HL-60 (cell line): ENCODE measurements at regions not wholly inside any gene's neighbourhood (a gene's known extent, or its start where the extent isn't known, plus 50 kb on each side); places are given as distances from the start of the nearest gene placed in this dataset.

ENCODE experiments used
- DNase-seq, 2 experiments: peaks; one replicate each; pipeline ENCODE4 v3.0.0-alpha.2; 2010 to 2020; ENCODE audit warnings: low read depth in 1 of 2, low spot score in 1 of 2
- H3K27ac ChIP-seq: fragments of 250-450 bp; sonication (Bioruptor Pico); replicated peaks from 2 replicates; pipeline ENCODE4 v1.5.1; 2020; ENCODE audit warnings: mild to moderate bottlenecking, moderate library complexity
- H3K27me3 ChIP-seq: fragments of 250-450 bp; sonication (Bioruptor Pico); 2 replicates; pipeline ENCODE4 v1.5.1; 2021; ENCODE audit warnings: mild to moderate bottlenecking, moderate library complexity; ENCODE audit not compliant: insufficient read depth, poor library complexity, severe bottlenecking
- H3K4me3 ChIP-seq: replicated peaks from 2 replicates; pipeline ENCODE4 v1.5.1; 2011; ENCODE audit warnings: mild to moderate bottlenecking, control low read depth, low read length; ENCODE audit not compliant: insufficient read depth
- CTCF ChIP-seq: IDR thresholded peaks from one replicate; pipeline ENCODE4 v1.5.1; 2011; ENCODE audit warnings: low read length, control low read depth, inconsistent platforms; ENCODE audit not compliant: insufficient read depth
- GABPA ChIP-seq: IDR thresholded peaks from 2 replicates; pipeline ENCODE4 v1.6.1; 2012; ENCODE audit warnings: low read depth
- POLR2AphosphoS5 ChIP-seq: IDR thresholded peaks from 2 replicates; pipeline ENCODE4 v1.6.1; 2012; ENCODE audit warnings: low read depth
- REST ChIP-seq: IDR thresholded peaks from 2 replicates; pipeline ENCODE4 v1.6.1; 2012; ENCODE audit warnings: low read depth; ENCODE audit not compliant: insufficient replicate concordance
- SPI1 ChIP-seq: IDR thresholded peaks from 2 replicates; pipeline ENCODE4 v1.6.1; 2012; ENCODE audit warnings: low read depth, mild to moderate bottlenecking, borderline replicate concordance

DNA sequence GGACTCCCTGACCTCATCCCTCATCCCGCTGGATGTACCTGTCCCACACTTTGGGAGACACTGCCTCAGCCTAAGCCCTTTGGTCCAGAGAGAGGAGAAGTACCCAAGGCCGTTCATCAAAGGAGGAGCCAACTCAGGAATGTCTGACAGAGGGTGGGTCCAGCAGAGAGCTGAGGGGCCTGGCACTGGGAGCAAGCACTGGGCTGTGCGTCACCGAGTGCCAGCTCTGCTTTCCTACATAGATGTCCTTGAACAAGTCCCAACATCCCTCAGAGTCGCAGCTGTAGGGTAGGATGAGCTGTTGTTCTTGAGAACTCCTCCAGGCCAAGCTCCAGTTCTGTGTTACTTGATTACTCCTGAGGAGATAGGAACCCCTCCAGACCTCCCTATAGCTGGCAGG lies 68.8 kb upstream of the ACOT11 start:
- no peak for DNase-seq
- Histone ChIP-seq H3K27ac (no peak overlapping the region), H3K27me3 (no peaks in the 10 kb centered on the region), H3K4me3 (no peak overlapping the region)
- TF ChIP-seq GABPA (no peak), CTCF (no peak), POLR2AphosphoS5 (no peak), SPI1 (no peak), REST (no peak)

DNA sequence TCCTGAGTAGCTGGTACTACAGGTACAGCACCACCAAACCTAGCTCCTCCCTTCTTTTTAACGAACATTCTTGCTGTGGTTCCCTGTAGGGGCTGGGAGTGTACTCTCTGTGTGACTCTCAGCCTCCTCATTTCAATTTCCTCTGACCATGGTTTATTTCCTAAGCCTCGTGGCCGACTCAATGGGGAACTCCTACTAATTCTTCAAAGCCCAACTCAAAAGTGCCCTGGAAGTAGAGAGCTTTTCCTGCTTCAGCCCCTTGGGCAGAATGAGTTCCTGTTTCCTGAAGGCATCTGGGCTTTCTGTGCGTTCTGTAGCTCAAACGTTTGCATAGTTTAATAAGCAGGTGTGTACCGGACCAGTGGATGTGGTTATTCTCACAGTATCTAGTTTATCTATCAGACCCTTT lies 70.9 kb upstream of the ACOT11 start:
- DNase-seq = peak; percentile 70 to 80
- no peak for TF ChIP-seq CTCF
- peak; percentile 82 for TF ChIP-seq SPI1
- no peak for TF ChIP-seq POLR2AphosphoS5
- TF ChIP-seq GABPA = no peak
- no peak for TF ChIP-seq REST
- Histone ChIP-seq H3K4me3 (no peak overlapping the region), H3K27me3 (no peaks in the 10 kb centered on the region), H3K27ac (peak overlapping the region; percentile 60)

GRCh38 chr1:54476530-54477109 lies 70.4 kb upstream of the SSBP3 start:
- DNase-seq = peak in 1 of 2 experiments; percentile 18
- TF ChIP-seq GABPA = no peak
- no peak for TF ChIP-seq SPI1
- TF ChIP-seq REST = no peak
- no peak for TF ChIP-seq CTCF
- Histone ChIP-seq H3K27me3 (no peaks in the 10 kb centered on the region), H3K27ac (peak overlapping the region; percentile 60), H3K4me3 (no peak overlapping the region)
